Ascending aorta (tissue), 2 donors: ENCODE measurements at regions not wholly inside any gene's neighbourhood (a gene's known extent, or its start where the extent isn't known, plus 50 kb on each side); places are given as distances from the start of the nearest gene placed in this dataset.
A peak's percentile ranks its signal among the peaks of the same experiment; 100 is the strongest.

Experiments
- DNase-seq, 2 donors: peaks; one replicate each; pipeline ENCODE4 v3.0.0-alpha.2; 2019; ENCODE audit warnings: low spot score in 2 of 2
- H3K27ac ChIP-seq, 2 donors: fragments of 200-600 bp; sonication (generic); one replicate each; pipeline ENCODE4 v1.5.1; 2016 to 2017; ENCODE audit warnings: mild to moderate bottlenecking in 1 of 2
- H3K27me3 ChIP-seq: fragments of 200-600 bp; sonication (generic); one replicate; pipeline ENCODE4 v1.5.1; 2017
- H3K36me3 ChIP-seq, 2 donors: fragments of 200-600 bp; sonication (generic); one replicate each; pipeline ENCODE4 v1.5.1; 2016
- H3K4me1 ChIP-seq, 2 donors: fragments of 200-600 bp; sonication (generic); one replicate each; pipeline ENCODE4 v1.5.1; 2016 to 2017; ENCODE audit warnings: mild to moderate bottlenecking in 1 of 2
- H3K4me3 ChIP-seq, 2 donors: fragments of 200-600 bp; sonication (generic); one replicate each; pipeline ENCODE4 v1.5.1; 2016 to 2017; ENCODE audit warnings: mild to moderate bottlenecking in 1 of 2
- H3K9me3 ChIP-seq, 2 donors: fragments of 200-600 bp; sonication (generic); one replicate each; pipeline ENCODE4 v1.5.1; 2016
- CTCF ChIP-seq, 3 experiments: fragments of 200-600 bp in 2 of 3; fragments of 450-650 bp in 1 of 3; sonication (generic) in 2 of 3; IDR thresholded peaks; one replicate each; pipeline ENCODE4 v1.5.1; 2016 to 2019; ENCODE audit warnings: antibody characterized with exemption in 3 of 3, mild to moderate bottlenecking in 1 of 3, moderate library complexity in 1 of 3
- intact Hi-C: fragments of 100-400 bp; cut with DNase I; formaldehyde crosslinking; loops from one replicate; pipeline ENCODE4 v1.15.1; 2023

- H3K4me3 ChIP-seq: no peak overlapping the region
- H3K27me3 ChIP-seq: no peaks in the 10 kb centered on the region
- no peaks in the 10 kb centered on the region for H3K36me3 ChIP-seq
- H3K9me3 ChIP-seq: no peaks in the 10 kb centered on the region
- TF ChIP-seq CTCF (IDR thresholded peaks at IDR 0.05): no peak
- H3K4me1 ChIP-seq: no peaks in the 10 kb centered on the region
- DNase-seq: peak in 1 of 2 donors; percentile 39
- intact Hi-C loops: no loop called here
- no peak overlapping the region for H3K27ac ChIP-seq
Observed at GRCh38 chr5:2173151-2173834, 290.6 kb upstream of the IRX4 start.

- Histone ChIP-seq H3K27me3 (no peaks in the 10 kb centered on the region), H3K36me3 (no peaks in the 10 kb centered on the region), H3K27ac (no peak overlapping the region), H3K4me1 (no peaks in the 10 kb centered on the region), H3K4me3 (no peak overlapping the region), H3K9me3 (no peaks in the 10 kb centered on the region)
- no peak for TF ChIP-seq CTCF (IDR thresholded peaks at IDR 0.05)
- no peak for DNase-seq
- intact Hi-C loops: no loop called here
Observed at GRCh38 chr5:2172471-2172870, 289.7 kb upstream of the IRX4 start.

- intact Hi-C loops: no loop called here
- H3K4me3 ChIP-seq: no peak overlapping the region
Observed at GRCh38 chr5:2170761-2171160, 288.0 kb upstream of the IRX4 start.

GRCh38 chr5:2169850-2170760 lies 287.4 kb upstream of the IRX4 start:
- no peaks in the 10 kb centered on the region for H3K27me3 ChIP-seq
- no peaks in the 10 kb centered on the region for H3K4me1 ChIP-seq
- TF ChIP-seq CTCF (IDR thresholded peaks at IDR 0.05): no peak
- no peaks in the 10 kb centered on the region for H3K36me3 ChIP-seq
- no peak overlapping the region for H3K4me3 ChIP-seq
- intact Hi-C loops: no loop called here
- no peaks in the 10 kb centered on the region for H3K9me3 ChIP-seq
- DNase-seq: no peak
- no peak overlapping the region for H3K27ac ChIP-seq

More at GRCh38 chr5:2170761-2171160, 288.0 kb upstream of the IRX4 start:
- no peaks in the 10 kb centered on the region for H3K27me3 ChIP-seq
- no peaks in the 10 kb centered on the region for H3K4me1 ChIP-seq
- no peak for DNase-seq
- no peaks in the 10 kb centered on the region for H3K9me3 ChIP-seq
- H3K36me3 ChIP-seq: no peaks in the 10 kb centered on the region
- TF ChIP-seq CTCF (IDR thresholded peaks at IDR 0.05): no peak
- no peak overlapping the region for H3K27ac ChIP-seq

GRCh38 chr5:2169430-2169808 lies 286.7 kb upstream of the IRX4 start:
- no peak for TF ChIP-seq CTCF (IDR thresholded peaks at IDR 0.05)
- DNase-seq: no peak
- intact Hi-C loops: no loop called here

More at GRCh38 chr5:2169430-2169808, 286.7 kb upstream of the IRX4 start:
- Histone ChIP-seq H3K27me3 (no peaks in the 10 kb centered on the region), H3K9me3 (no peaks in the 10 kb centered on the region), H3K36me3 (no peaks in the 10 kb centered on the region), H3K4me3 (no peak overlapping the region), H3K27ac (no peak overlapping the region), H3K4me1 (no peaks in the 10 kb centered on the region)
